ENCODE measurements at regions not wholly inside any gene's neighbourhood (a gene's known extent, or its start where the extent isn't known, plus 50 kb on each side); places are given as distances from the start of the nearest gene placed in this dataset.

GRCh38 chr21:43331962-43332828 is 94.7 kb downstream of the SIK1 start:
- DNase-seq = no peak

GRCh38 chr21:43331111-43331961 is 95.6 kb downstream of the SIK1 start:
- DNase-seq = no peak

GRCh38 chr21:43330306-43330881 is 96.5 kb downstream of the SIK1 start:
- no peak for DNase-seq

- DNase-seq = no peak
These were observed 97.1 kb downstream of the SIK1 start for GRCh38 chr21:43329711-43330269.

GRCh38 chr21:43328958-43329691 is 97.8 kb downstream of the SIK1 start:
- DNase-seq = no peak

GRCh38 chr21:43328185-43328957 is 98.6 kb downstream of the SIK1 start:
- DNase-seq = no peak

GRCh38 chr21:43325968-43326715 is 100.8 kb downstream of the SIK1 start:
- DNase-seq = no peak

- DNase-seq = no peak
These were observed 101.9 kb downstream of the SIK1 start for GRCh38 chr21:43325036-43325435.

- DNase-seq = no peak
These were observed 102.3 kb downstream of the SIK1 start for GRCh38 chr21:43324596-43324995.

- DNase-seq = no peak
These were observed 103.5 kb downstream of the SIK1 start for GRCh38 chr21:43323244-43324005.

GRCh38 chr21:43322805-43323204 is 104.1 kb downstream of the SIK1 start:
- no peak for DNase-seq

GRCh38 chr21:43322311-43322710 is 104.6 kb downstream of the SIK1 start:
- no peak for DNase-seq

GRCh38 chr21:43321611-43322010 is 105.3 kb downstream of the SIK1 start:
- no peak for DNase-seq

GRCh38 chr21:43321111-43321510 is 105.8 kb downstream of the SIK1 start:
- no peak for DNase-seq

GRCh38 chr21:43320526-43320925 is 106.4 kb downstream of the SIK1 start:
- no peak for DNase-seq

- DNase-seq = no peak
These were observed 107.8 kb downstream of the SIK1 start for GRCh38 chr21:43318841-43319781.

- no peak for DNase-seq
These were observed 108.6 kb downstream of the SIK1 start for GRCh38 chr21:43318368-43318767.

GRCh38 chr21:43317959-43318358 is 109.0 kb downstream of the SIK1 start:
- no peak for DNase-seq

- DNase-seq = no peak
These were observed 109.6 kb downstream of the SIK1 start for GRCh38 chr21:43317254-43317748.
